ENCODE measurements at regions not wholly inside any gene's neighbourhood (a gene's known extent, or its start where the extent isn't known, plus 50 kb on each side); places are given as distances from the start of the nearest gene placed in this dataset.
"Not testable (repeated sequence)": the region's sequence is repeated elsewhere in the genome, so short reads cannot be mapped to it uniquely, and the experiment has no call there.

- no peak for FAIRE-seq
Measured at GRCh38 chr14:38394064-38394463, 138.2 kb upstream of the CLEC14A start.

- no peak for FAIRE-seq
Measured at GRCh38 chr14:38391334-38391733, 135.4 kb upstream of the CLEC14A start.

GRCh38 chr14:38389681-38390080 is 133.8 kb upstream of the CLEC14A start:
- FAIRE-seq, result no peak

- FAIRE-seq, result no peak
Measured at GRCh38 chr14:38387821-38388220, 131.9 kb upstream of the CLEC14A start.

GRCh38 chr14:38385836-38386235 is 129.9 kb upstream of the CLEC14A start:
- no peak for FAIRE-seq

- FAIRE-seq, result no peak
Measured at GRCh38 chr14:38385343-38385742, 129.4 kb upstream of the CLEC14A start.

- FAIRE-seq, result no peak
Measured at GRCh38 chr14:38384741-38385140, 128.8 kb upstream of the CLEC14A start.

- no peak for FAIRE-seq
Measured at GRCh38 chr14:38367922-38368321, 112.0 kb upstream of the CLEC14A start.

GRCh38 chr14:38366374-38366773 is 110.5 kb upstream of the CLEC14A start:
- FAIRE-seq, result no peak

- no peak for FAIRE-seq
Measured at GRCh38 chr14:38363217-38363616, 107.3 kb upstream of the CLEC14A start.

- no peak for FAIRE-seq
Measured at GRCh38 chr14:38357557-38357956, 101.7 kb upstream of the CLEC14A start.

GRCh38 chr14:38355473-38355872 is 99.6 kb upstream of the CLEC14A start:
- FAIRE-seq, result not testable (repeated sequence)

GRCh38 chr14:38350102-38350501 is 94.2 kb upstream of the CLEC14A start:
- FAIRE-seq, result no peak

- no peak for FAIRE-seq
Measured at GRCh38 chr14:38342803-38343202, 86.9 kb upstream of the CLEC14A start.

- FAIRE-seq, result no peak
Measured at GRCh38 chr14:38339696-38340095, 83.8 kb upstream of the CLEC14A start.

- no peak for FAIRE-seq
Measured at GRCh38 chr14:38336298-38336697, 80.4 kb upstream of the CLEC14A start.

GRCh38 chr14:38330275-38330674 is 74.4 kb upstream of the CLEC14A start:
- FAIRE-seq, result no peak

GRCh38 chr14:38329246-38329645 is 73.4 kb upstream of the CLEC14A start:
- FAIRE-seq, result no peak

- no peak for FAIRE-seq
Measured at GRCh38 chr14:38316922-38317321, 61.0 kb upstream of the CLEC14A start.

- FAIRE-seq, result no peak
Measured at GRCh38 chr14:38311655-38312054, 55.8 kb upstream of the CLEC14A start.

- FAIRE-seq, result no peak
Measured at GRCh38 chr14:38310420-38310995, 54.6 kb upstream of the CLEC14A start.

GRCh38 chr14:38309522-38310277 is 53.8 kb upstream of the CLEC14A start:
- no peak for FAIRE-seq
